ENCODE measurements at regions not wholly inside any gene's neighbourhood (a gene's known extent, or its start where the extent isn't known, plus 50 kb on each side); places are given as distances from the start of the nearest gene placed in this dataset.

DNA sequence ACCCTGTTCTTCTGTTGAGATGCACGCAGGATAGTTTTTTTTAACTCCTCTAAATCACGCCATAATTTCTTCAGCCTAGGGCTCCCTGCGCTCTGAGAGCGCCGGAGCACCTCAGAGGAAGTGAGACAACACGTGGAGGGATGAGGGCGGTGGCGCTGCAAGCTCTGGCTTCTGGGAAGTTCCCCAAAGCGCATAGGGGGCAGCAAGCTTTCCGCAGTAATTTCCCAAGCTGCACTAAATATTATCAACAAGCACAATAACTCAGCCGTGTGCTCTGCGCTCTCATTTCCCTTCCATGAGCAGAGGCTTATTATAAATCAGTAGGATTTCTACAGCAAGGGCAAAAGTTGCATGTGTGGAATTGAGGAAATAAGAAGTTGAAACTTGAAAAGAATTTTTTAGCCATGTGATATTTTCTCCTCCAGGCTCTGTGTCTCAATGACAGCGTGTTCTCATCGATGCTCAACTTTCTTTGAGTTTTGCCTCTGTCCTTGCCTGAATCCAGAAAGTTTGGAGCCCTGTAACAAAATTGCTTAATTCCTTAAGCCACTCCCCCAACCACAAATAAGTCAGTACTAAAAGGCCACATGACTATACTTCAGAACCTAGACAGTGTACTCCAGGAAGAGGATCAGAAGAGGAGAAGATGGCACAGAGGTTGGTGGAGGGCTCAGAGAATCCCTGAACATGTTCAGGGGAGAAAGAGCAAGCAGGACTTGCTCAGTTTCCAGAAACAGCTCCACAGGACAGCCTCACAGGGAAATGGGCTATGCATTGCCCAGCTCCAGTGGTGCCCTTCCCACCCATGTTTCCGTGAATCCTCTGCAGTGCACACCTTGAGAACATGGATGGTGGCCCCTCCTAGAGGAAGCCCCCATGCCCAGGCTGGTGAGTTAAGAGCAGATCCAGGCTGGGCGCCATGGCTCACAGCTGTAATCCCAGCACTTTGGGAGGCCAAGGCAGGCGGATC is 221.5 kb upstream of the GHITM start:
- peaks cover 30% of the 10 kb centered on the region for H3K9me3 ChIP-seq (ENCODE audit: control insufficient read depth, insufficient read depth, low read length)
- ChIA-PET CTCF (no interaction called here), POLR2A (no interaction called here)
- H3K4me3 ChIP-seq (ENCODE audit: low read depth, low read length), result no peak overlapping the region
- H3K27me3 ChIP-seq (ENCODE audit: control insufficient read depth, insufficient read depth, low read length), result no peaks in the 10 kb centered on the region
- DNase-seq (ENCODE audit: low read depth, low spot score), result no peak
- H3K27ac ChIP-seq (ENCODE audit: low read depth, low read length), result no peak overlapping the region
- TF ChIP-seq, protein P1, sequence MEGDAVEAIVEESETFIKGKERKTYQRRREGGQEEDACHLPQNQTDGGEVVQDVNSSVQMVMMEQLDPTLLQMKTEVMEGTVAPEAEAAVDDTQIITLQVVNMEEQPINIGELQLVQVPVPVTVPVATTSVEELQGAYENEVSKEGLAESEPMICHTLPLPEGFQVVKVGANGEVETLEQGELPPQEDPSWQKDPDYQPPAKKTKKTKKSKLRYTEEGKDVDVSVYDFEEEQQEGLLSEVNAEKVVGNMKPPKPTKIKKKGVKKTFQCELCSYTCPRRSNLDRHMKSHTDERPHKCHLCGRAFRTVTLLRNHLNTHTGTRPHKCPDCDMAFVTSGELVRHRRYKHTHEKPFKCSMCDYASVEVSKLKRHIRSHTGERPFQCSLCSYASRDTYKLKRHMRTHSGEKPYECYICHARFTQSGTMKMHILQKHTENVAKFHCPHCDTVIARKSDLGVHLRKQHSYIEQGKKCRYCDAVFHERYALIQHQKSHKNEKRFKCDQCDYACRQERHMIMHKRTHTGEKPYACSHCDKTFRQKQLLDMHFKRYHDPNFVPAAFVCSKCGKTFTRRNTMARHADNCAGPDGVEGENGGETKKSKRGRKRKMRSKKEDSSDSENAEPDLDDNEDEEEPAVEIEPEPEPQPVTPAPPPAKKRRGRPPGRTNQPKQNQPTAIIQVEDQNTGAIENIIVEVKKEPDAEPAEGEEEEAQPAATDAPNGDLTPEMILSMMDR (IDR thresholded peaks at IDR 0.05; ENCODE audit: low read depth, low read length), result no peak

DNA sequence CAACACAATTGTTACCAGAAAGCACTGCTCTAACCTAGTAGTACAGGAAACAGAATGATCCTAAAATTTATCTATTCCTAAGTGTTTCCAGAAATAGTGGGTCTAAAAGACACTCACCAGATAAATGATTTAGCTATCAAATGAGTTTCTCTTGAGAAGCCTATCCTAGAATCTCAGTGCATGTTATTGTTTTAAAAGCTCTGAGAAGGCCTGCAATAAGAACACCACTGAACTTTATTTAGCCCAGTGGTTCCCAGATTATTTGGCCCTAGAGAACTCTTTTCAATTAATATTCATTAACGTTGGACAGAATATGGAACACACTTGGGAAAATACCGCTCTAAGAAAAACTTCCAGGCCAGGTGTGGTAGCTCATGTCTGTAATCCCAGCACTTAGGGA is 220.1 kb upstream of the GHITM start:
- POLR2A ChIA-PET, result no interaction called here
- TF ChIP-seq, protein P1 (IDR thresholded peaks at IDR 0.05; ENCODE audit: low read depth, low read length), result no peak
- H3K9me3 ChIP-seq (ENCODE audit: control insufficient read depth, insufficient read depth, low read length), result peaks cover 23% of the 10 kb centered on the region
- H3K27ac ChIP-seq (ENCODE audit: low read depth, low read length), result no peak overlapping the region
- CTCF ChIA-PET, result no interaction called here
- DNase-seq (ENCODE audit: low read depth, low spot score), result no peak
- no peaks in the 10 kb centered on the region for H3K27me3 ChIP-seq (ENCODE audit: control insufficient read depth, insufficient read depth, low read length)
- H3K4me3 ChIP-seq (ENCODE audit: low read depth, low read length), result no peak overlapping the region

DNA sequence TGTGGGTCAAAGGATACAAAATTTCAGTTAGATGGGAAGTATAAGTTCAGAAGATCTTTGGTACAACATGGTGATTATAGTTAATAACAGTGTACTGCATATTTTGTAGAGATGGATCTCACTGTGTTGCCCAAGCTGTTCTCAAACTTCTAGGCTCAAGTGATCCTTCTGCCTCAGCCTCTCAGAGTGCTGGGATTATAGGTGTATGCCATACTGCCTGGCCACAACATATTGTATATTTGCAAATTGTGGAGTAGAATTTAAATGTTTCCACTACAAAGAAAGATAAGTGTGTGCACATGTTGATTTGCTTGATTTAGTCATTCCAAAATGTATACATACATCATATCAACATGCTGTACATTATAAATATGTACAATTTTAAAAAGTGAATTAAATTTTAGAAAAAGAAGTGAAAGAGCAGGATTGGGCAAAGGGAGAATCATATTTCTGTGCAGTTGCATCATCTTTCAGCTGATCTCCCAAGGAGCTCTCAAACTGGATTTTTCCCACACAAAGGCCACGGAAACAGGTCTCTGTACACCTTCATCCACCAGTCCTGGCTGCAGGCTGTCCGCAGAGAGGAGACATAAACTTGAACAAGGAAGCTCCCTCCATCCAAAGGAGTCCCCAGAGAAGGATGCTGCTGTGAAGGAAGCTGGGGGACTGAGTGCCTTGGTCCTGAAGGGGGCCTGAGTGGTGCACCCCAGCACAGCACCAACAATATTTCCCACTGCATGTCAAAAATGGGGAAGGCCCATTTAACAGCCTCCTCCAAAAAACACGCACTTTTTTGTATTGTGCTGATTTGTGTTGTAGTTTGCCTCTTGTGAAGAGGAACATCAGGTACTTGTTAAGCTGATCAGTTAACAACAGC is 217.1 kb upstream of the GHITM start:
- no peaks in the 10 kb centered on the region for H3K27me3 ChIP-seq (ENCODE audit: control insufficient read depth, insufficient read depth, low read length)
- ChIA-PET POLR2A (no interaction called here), CTCF (no interaction called here)
- DNase-seq (ENCODE audit: low read depth, low spot score), result no peak
- TF ChIP-seq, protein P1 (IDR thresholded peaks at IDR 0.05; ENCODE audit: low read depth, low read length), result no peak
- no peak overlapping the region for H3K27ac ChIP-seq (ENCODE audit: low read depth, low read length)
- H3K4me3 ChIP-seq (ENCODE audit: low read depth, low read length), result no peak overlapping the region
- peaks cover 9% of the 10 kb centered on the region for H3K9me3 ChIP-seq (ENCODE audit: control insufficient read depth, insufficient read depth, low read length)

DNA sequence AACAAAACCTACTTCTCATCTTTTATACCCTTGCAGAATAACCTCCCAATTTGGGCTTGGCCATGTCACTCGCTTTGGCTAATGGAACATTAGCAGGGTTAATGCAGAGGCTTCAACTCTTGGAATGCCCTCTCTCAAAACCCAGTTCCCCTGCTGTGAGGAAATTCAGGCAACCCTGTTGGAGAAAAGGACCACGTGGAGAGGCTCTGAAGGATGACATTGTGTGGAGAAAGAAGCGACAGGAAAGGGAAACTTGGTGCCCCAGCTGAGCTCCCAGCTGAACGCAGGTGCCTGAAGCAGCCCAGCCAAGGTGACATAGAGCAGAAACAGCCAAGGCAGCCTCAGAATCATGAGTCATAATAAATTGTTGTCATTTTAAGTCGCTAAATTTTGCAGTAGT is 214.2 kb upstream of the GHITM start:
- TF ChIP-seq, protein P1 (IDR thresholded peaks at IDR 0.05; ENCODE audit: low read depth, low read length), result no peak
- ChIA-PET CTCF (no interaction called here), POLR2A (no interaction called here)
- Histone ChIP-seq H3K4me3 (ENCODE audit: low read depth, low read length) (no peak overlapping the region), H3K9me3 (ENCODE audit: control insufficient read depth, insufficient read depth, low read length) (peaks cover 5% of the 10 kb centered on the region; the same call in 1 of the 2 replicates), H3K27me3 (ENCODE audit: control insufficient read depth, insufficient read depth, low read length) (no peaks in the 10 kb centered on the region), H3K27ac (ENCODE audit: low read depth, low read length) (no peak overlapping the region)
- DNase-seq (ENCODE audit: low read depth, low spot score), result no peak

DNA sequence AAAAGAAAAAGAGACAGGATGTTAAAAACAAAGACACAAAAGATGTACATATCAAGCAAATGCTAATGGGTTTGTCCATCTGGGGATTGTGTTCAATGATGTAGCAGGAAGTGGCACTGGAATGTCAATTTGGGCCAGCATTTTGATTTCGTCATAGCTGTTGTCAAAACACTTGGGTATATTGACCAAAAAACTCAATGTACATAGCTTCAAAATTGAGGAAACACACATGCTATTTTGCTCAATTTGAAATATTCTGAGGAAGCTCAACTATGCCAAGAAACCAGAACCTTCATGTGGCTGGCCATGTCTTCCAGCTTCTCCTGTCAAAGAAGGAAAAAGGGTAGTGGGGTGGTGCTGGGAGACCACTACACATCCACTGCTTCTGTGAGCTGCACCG is 212.7 kb upstream of the GHITM start:
- Histone ChIP-seq H3K27me3 (ENCODE audit: control insufficient read depth, insufficient read depth, low read length) (no peaks in the 10 kb centered on the region), H3K9me3 (ENCODE audit: control insufficient read depth, insufficient read depth, low read length) (peaks cover 6% of the 10 kb centered on the region; the same call in 1 of the 2 replicates), H3K4me3 (ENCODE audit: low read depth, low read length) (no peak overlapping the region), H3K27ac (ENCODE audit: low read depth, low read length) (no peak overlapping the region)
- DNase-seq (ENCODE audit: low read depth, low spot score), result no peak
- TF ChIP-seq, protein P1 (IDR thresholded peaks at IDR 0.05; ENCODE audit: low read depth, low read length), result no peak
- CTCF ChIA-PET, result no interaction called here
- POLR2A ChIA-PET, result no interaction called here
